NCI-H1417 (cell line): ENCODE measurements at regions not wholly inside any gene's neighbourhood (a gene's known extent, or its start where the extent isn't known, plus 50 kb on each side); places are given as distances from the start of the nearest gene placed in this dataset.
"Not testable (repeated sequence)": the region's sequence is repeated elsewhere in the genome, so short reads cannot be mapped to it uniquely, and the experiment has no call there.

Experiments
- DNase-seq, 3 experiments: peaks; one replicate each; lab custom pipeline; 2025; lab: John Stamatoyannopoulos, UW

GRCh38 chr11:79515781-79516180 is 75.0 kb upstream of the TENM4 start:
- peak in 1 of 3 experiments; percentile 25 for DNase-seq

- no peak for DNase-seq
Measured at GRCh38 chr11:79514695-79515094, 73.9 kb upstream of the TENM4 start.

- DNase-seq, result no peak
Measured at GRCh38 chr11:79514290-79514689, 73.5 kb upstream of the TENM4 start.

- DNase-seq, result peak in 1 of 3 experiments; percentile 66
Measured at GRCh38 chr11:79512706-79513469, 72.1 kb upstream of the TENM4 start.

- no peak for DNase-seq
Measured at GRCh38 chr11:79510960-79511359, 70.1 kb upstream of the TENM4 start.

GRCh38 chr11:79508461-79508860 is 67.6 kb upstream of the TENM4 start:
- peak in 1 of 3 experiments; percentile 30 for DNase-seq

- DNase-seq, result no peak
Measured at GRCh38 chr11:79507706-79508105, 66.9 kb upstream of the TENM4 start.

GRCh38 chr11:79506734-79507344 is 66.0 kb upstream of the TENM4 start:
- DNase-seq, result no peak

- DNase-seq, result no peak
Measured at GRCh38 chr11:79506124-79506523, 65.3 kb upstream of the TENM4 start.

GRCh38 chr11:79503028-79503427 is 62.2 kb upstream of the TENM4 start:
- DNase-seq, result no peak

GRCh38 chr11:79501707-79502106 is 60.9 kb upstream of the TENM4 start:
- DNase-seq, result no peak

- DNase-seq, result not testable (repeated sequence)
Measured at GRCh38 chr11:79499929-79500328, 59.1 kb upstream of the TENM4 start.

GRCh38 chr11:79498667-79499066 is 57.8 kb upstream of the TENM4 start:
- no peak for DNase-seq

- peak; percentile 42 to 75 (median 53) for DNase-seq
Measured at GRCh38 chr11:79493555-79494171, 52.8 kb upstream of the TENM4 start.

- no peak for DNase-seq
Measured at GRCh38 chr11:79492008-79492407, 51.2 kb upstream of the TENM4 start.
